ENCODE measurements at regions not wholly inside any gene's neighbourhood (a gene's known extent, or its start where the extent isn't known, plus 50 kb on each side); places are given as distances from the start of the nearest gene placed in this dataset.

DNA sequence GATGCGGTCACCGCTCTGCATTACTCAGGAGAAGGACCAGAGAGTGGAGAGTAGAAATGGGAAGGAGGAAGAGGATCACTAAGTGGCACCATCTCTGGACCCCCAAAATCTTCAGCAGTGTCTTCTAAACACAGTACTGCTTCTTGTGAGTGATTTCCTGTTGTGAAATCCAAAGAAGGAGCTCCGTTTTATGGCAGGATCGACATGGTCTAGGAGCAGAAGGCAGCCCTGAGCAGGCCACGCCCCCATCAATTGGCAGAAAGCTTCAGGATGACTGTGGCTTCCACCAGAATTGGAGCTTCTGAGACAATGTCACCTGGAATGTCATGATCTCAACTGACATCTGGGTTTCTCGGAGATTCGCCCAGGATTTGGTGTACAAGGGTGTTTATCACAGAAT, 171.5 kb downstream of the ADSS2 start:
- Histone ChIP-seq H3K4me1 (ENCODE audit: control insufficient read depth in 5 of 5, insufficient read depth in 5 of 5, low read length in 5 of 5) (no peaks in the 10 kb centered on the region), H3K36me3 (ENCODE audit: control insufficient read depth in 4 of 4, insufficient read depth in 4 of 4, low read length in 4 of 4) (no peaks in the 10 kb centered on the region), H3K9me3 (ENCODE audit: control insufficient read depth in 4 of 4, insufficient read depth in 3 of 4, low read length in 3 of 4) (no peaks in the 10 kb centered on the region), H3K27me3 (ENCODE audit: control insufficient read depth in 3 of 3, insufficient read depth in 3 of 3, low read length in 2 of 3) (no peaks in the 10 kb centered on the region), H3K4me3 (no peak overlapping the region), H3K9ac (ENCODE audit: insufficient read depth in 1 of 2, low read length in 2 of 2) (no peak overlapping the region), H3K27ac (ENCODE audit: low read depth in 1 of 2, low read length in 1 of 2) (no peak overlapping the region)
- ATAC-seq (ENCODE audit: insufficient read depth, low FRiP score) (no peak), DNase-seq (no peak)
- WGBS, 2 donors, result 55 to 60% methylated on average over 7 of the region's 7 CpGs
- TF ChIP-seq, protein P1, sequence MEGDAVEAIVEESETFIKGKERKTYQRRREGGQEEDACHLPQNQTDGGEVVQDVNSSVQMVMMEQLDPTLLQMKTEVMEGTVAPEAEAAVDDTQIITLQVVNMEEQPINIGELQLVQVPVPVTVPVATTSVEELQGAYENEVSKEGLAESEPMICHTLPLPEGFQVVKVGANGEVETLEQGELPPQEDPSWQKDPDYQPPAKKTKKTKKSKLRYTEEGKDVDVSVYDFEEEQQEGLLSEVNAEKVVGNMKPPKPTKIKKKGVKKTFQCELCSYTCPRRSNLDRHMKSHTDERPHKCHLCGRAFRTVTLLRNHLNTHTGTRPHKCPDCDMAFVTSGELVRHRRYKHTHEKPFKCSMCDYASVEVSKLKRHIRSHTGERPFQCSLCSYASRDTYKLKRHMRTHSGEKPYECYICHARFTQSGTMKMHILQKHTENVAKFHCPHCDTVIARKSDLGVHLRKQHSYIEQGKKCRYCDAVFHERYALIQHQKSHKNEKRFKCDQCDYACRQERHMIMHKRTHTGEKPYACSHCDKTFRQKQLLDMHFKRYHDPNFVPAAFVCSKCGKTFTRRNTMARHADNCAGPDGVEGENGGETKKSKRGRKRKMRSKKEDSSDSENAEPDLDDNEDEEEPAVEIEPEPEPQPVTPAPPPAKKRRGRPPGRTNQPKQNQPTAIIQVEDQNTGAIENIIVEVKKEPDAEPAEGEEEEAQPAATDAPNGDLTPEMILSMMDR (IDR thresholded peaks at IDR 0.05; ENCODE audit: control extremely low read depth, extremely low read depth), result no peak

DNA sequence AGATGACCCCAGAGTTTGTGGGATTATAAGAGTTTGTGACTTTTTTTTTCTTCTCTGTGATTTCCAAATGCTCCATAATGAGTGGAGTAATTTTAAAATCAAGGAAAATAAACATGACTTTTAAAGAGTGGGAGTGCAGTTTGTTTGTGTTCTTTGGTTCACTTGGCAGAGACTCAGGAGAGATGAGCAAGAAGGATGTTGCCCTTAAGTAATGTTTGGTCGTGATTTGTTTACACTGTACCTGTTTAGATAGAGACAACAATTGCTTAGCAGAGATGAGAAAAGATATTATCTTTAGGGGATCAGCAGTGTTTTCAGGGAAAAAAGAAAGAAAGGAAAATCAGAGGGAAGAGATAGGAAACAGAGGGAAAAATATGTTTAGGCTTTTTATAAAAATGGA, 170.8 kb downstream of the ADSS2 start:
- no peak for ATAC-seq (ENCODE audit: insufficient read depth, low FRiP score)
- H3K27ac ChIP-seq (ENCODE audit: low read depth in 1 of 2, low read length in 1 of 2), result no peak overlapping the region
- 35 to 49% methylated on average over 1 of the region's 1 CpG for WGBS, 2 donors
- no peaks in the 10 kb centered on the region for H3K36me3 ChIP-seq (ENCODE audit: control insufficient read depth in 4 of 4, insufficient read depth in 4 of 4, low read length in 4 of 4)
- H3K4me3 ChIP-seq, result no peak overlapping the region
- DNase-seq, result no peak
- no peak overlapping the region for H3K9ac ChIP-seq (ENCODE audit: insufficient read depth in 1 of 2, low read length in 2 of 2)
- no peaks in the 10 kb centered on the region for H3K9me3 ChIP-seq (ENCODE audit: control insufficient read depth in 4 of 4, insufficient read depth in 3 of 4, low read length in 3 of 4)
- H3K4me1 ChIP-seq (ENCODE audit: control insufficient read depth in 5 of 5, insufficient read depth in 5 of 5, low read length in 5 of 5), result no peaks in the 10 kb centered on the region
- TF ChIP-seq, protein P1 (IDR thresholded peaks at IDR 0.05; ENCODE audit: control extremely low read depth, extremely low read depth), result no peak
- no peaks in the 10 kb centered on the region for H3K27me3 ChIP-seq (ENCODE audit: control insufficient read depth in 3 of 3, insufficient read depth in 3 of 3, low read length in 2 of 3)

DNA sequence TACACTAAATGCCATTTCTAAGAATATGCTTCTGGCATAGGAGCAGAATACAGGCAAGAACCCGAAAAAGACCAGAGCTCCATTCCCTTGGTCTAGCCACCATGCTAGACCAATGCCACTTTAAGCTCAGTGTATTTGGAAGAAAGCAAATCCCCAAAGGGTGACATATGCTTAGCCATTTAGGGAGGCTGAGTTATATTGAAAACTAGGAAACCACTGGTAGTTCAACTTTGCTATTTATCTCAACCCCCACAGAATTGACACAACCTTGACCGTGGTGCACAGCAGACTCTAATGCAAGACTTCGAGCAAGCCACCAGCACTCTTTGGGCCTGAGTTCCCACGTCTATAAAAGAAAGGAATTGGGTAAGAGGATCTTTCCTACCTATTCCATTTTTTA, 167.9 kb downstream of the ADSS2 start:
- H3K9me3 ChIP-seq (ENCODE audit: control insufficient read depth in 4 of 4, insufficient read depth in 3 of 4, low read length in 3 of 4), result peaks cover 0 to 1% (median 0%) of the 10 kb centered on the region in 4 donors
- WGBS, 2 donors, result 88 to 93% methylated on average over 4 of the region's 4 CpGs
- no peak overlapping the region for H3K4me3 ChIP-seq
- no peaks in the 10 kb centered on the region for H3K36me3 ChIP-seq (ENCODE audit: control insufficient read depth in 4 of 4, insufficient read depth in 4 of 4, low read length in 4 of 4)
- H3K27me3 ChIP-seq (ENCODE audit: control insufficient read depth in 3 of 3, insufficient read depth in 3 of 3, low read length in 2 of 3), result no peaks in the 10 kb centered on the region
- H3K9ac ChIP-seq (ENCODE audit: insufficient read depth in 1 of 2, low read length in 2 of 2), result no peak overlapping the region
- DNase-seq (no peak), ATAC-seq (ENCODE audit: insufficient read depth, low FRiP score) (no peak)
- H3K4me1 ChIP-seq (ENCODE audit: control insufficient read depth in 5 of 5, insufficient read depth in 5 of 5, low read length in 5 of 5), result no peaks in the 10 kb centered on the region
- TF ChIP-seq, protein P1 (IDR thresholded peaks at IDR 0.05; ENCODE audit: control extremely low read depth, extremely low read depth), result no peak
- H3K27ac ChIP-seq (ENCODE audit: low read depth in 1 of 2, low read length in 1 of 2), result no peak overlapping the region

GRCh38 chr1:244284641-244285156, 167.0 kb downstream of the ADSS2 start:
- Histone ChIP-seq H3K27ac (ENCODE audit: low read depth in 1 of 2, low read length in 1 of 2) (no peak overlapping the region), H3K36me3 (ENCODE audit: control insufficient read depth in 4 of 4, insufficient read depth in 4 of 4, low read length in 4 of 4) (no peaks in the 10 kb centered on the region), H3K9me3 (ENCODE audit: control insufficient read depth in 4 of 4, insufficient read depth in 3 of 4, low read length in 3 of 4) (peaks cover 0 to 3% (median 0%) of the 10 kb centered on the region in 4 donors), H3K4me3 (no peak overlapping the region), H3K4me1 (ENCODE audit: control insufficient read depth in 5 of 5, insufficient read depth in 5 of 5, low read length in 5 of 5) (no peaks in the 10 kb centered on the region), H3K9ac (ENCODE audit: insufficient read depth in 1 of 2, low read length in 2 of 2) (no peak overlapping the region), H3K27me3 (ENCODE audit: control insufficient read depth in 3 of 3, insufficient read depth in 3 of 3, low read length in 2 of 3) (no peaks in the 10 kb centered on the region)
- no peak for ATAC-seq (ENCODE audit: insufficient read depth, low FRiP score)
- DNase-seq, result no peak
- 93 to 94% methylated on average over 17 of the region's 17 CpGs for WGBS, 2 donors
- TF ChIP-seq, protein P1 (IDR thresholded peaks at IDR 0.05; ENCODE audit: control extremely low read depth, extremely low read depth), result no peak

Measured in lung (tissue), 11 donors.